DOHH2 (cell line): ENCODE measurements at regions not wholly inside any gene's neighbourhood (a gene's known extent, or its start where the extent isn't known, plus 50 kb on each side); places are given as distances from the start of the nearest gene placed in this dataset.

Source experiments
- CTCF ChIP-seq: fragments of 200-600 bp; sonication (generic); IDR thresholded peaks from one replicate; pipeline ENCODE4 v1.5.1; 2014; ENCODE audit warnings: antibody characterized with exemption, mild to moderate bottlenecking, low read depth, low read length; ENCODE audit not compliant: poor library complexity, severe bottlenecking
- EZH2phosphoT487 ChIP-seq: fragments of 200-600 bp; sonication (generic); IDR thresholded peaks from 2 replicates; pipeline ENCODE4 v1.6.1; 2017; ENCODE audit warnings: borderline replicate concordance, mild to moderate bottlenecking, antibody characterized with exemption, low read length, moderate library complexity, mixed read lengths

- no peak for TF ChIP-seq CTCF
- no peak for TF ChIP-seq EZH2phosphoT487
Measured at GRCh38 chr14:101121508-101122139, 218.1 kb upstream of the RTL1 start.
